ENCODE measurements at regions not wholly inside any gene's neighbourhood (a gene's known extent, or its start where the extent isn't known, plus 50 kb on each side); places are given as distances from the start of the nearest gene placed in this dataset.

DNA sequence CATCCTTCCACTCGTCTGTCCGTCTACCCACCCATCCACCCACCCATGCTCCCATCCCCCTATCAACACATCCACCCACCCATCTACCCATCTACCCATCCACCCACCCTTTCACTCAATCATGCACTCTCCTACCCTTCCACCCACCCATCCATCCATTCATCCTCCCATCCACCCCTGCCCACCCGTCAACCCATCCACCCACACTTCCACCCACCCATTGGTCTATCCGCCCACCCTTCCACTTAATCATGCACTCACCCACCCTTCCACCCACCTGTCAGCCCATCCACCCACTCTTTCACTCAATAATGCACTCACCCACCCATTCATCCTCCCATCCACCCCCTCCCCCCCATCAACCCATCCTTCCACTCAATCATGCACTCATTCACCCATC is 250.0 kb upstream of the EEF2KMT start:
- H3K9ac ChIP-seq (ENCODE audit: low read depth, low read length), result no peak overlapping the region
- H3K9me1 ChIP-seq (ENCODE audit: insufficient read depth, low read length), result no peaks in the 10 kb centered on the region
- no peak overlapping the region for H3K4ac ChIP-seq (ENCODE audit: low read depth, low read length)
- H2BK20ac ChIP-seq (ENCODE audit: low read depth, low read length), result no peak overlapping the region
- no peak for ATAC-seq (ENCODE audit: low read depth)
- DNase-seq, result no peak
- H3K27ac ChIP-seq (ENCODE audit: insufficient read depth, low read length), result no peak overlapping the region
- H3K4me3 ChIP-seq (ENCODE audit: insufficient read depth, low read depth, low read length), result no peak overlapping the region
- TF ChIP-seq NFE2L2 (IDR thresholded peaks at IDR 0.05; ENCODE audit: low read depth, low read length) (no peak), RAD21 (IDR thresholded peaks at IDR 0.05; ENCODE audit: low read length) (no peak), CEBPB (IDR thresholded peaks at IDR 0.05; ENCODE audit: low read depth, low read length) (no peak), CHD1 (IDR thresholded peaks at IDR 0.05; ENCODE audit: low read depth, low read length) (no peak), MXI1 (IDR thresholded peaks at IDR 0.05; ENCODE audit: borderline replicate concordance, low read depth, low read length) (no peak), POLR2A (IDR thresholded peaks at IDR 0.05; ENCODE audit: low read depth, low read length) (no peak), MAFK (IDR thresholded peaks at IDR 0.05; ENCODE audit: low read depth, low read length) (no peak)
- TF ChIP-seq, protein P1, sequence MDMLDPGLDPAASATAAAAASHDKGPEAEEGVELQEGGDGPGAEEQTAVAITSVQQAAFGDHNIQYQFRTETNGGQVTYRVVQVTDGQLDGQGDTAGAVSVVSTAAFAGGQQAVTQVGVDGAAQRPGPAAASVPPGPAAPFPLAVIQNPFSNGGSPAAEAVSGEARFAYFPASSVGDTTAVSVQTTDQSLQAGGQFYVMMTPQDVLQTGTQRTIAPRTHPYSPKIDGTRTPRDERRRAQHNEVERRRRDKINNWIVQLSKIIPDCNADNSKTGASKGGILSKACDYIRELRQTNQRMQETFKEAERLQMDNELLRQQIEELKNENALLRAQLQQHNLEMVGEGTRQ (IDR thresholded peaks at IDR 0.05; ENCODE audit: low read depth, low read length), result no peak
- TF ChIP-seq, protein P2, sequence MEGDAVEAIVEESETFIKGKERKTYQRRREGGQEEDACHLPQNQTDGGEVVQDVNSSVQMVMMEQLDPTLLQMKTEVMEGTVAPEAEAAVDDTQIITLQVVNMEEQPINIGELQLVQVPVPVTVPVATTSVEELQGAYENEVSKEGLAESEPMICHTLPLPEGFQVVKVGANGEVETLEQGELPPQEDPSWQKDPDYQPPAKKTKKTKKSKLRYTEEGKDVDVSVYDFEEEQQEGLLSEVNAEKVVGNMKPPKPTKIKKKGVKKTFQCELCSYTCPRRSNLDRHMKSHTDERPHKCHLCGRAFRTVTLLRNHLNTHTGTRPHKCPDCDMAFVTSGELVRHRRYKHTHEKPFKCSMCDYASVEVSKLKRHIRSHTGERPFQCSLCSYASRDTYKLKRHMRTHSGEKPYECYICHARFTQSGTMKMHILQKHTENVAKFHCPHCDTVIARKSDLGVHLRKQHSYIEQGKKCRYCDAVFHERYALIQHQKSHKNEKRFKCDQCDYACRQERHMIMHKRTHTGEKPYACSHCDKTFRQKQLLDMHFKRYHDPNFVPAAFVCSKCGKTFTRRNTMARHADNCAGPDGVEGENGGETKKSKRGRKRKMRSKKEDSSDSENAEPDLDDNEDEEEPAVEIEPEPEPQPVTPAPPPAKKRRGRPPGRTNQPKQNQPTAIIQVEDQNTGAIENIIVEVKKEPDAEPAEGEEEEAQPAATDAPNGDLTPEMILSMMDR (conservative IDR thresholded peaks at IDR 0.05; ENCODE audit: low read depth, low read length), result no peak
- H3K56ac ChIP-seq (ENCODE audit: extremely low read depth, insufficient read depth, low read length), result no peak overlapping the region
- no peak overlapping the region for H2BK120ac ChIP-seq (ENCODE audit: low read depth, low read length)
- no peaks in the 10 kb centered on the region for H3K79me1 ChIP-seq (ENCODE audit: low read depth in 1 of 2, low read length in 2 of 2)
- no peak overlapping the region for H3K18ac ChIP-seq (ENCODE audit: low read depth, low read length)
- no peak overlapping the region for H2AK5ac ChIP-seq (ENCODE audit: low read depth, low read length)
- no peak overlapping the region for H3K4me2 ChIP-seq (ENCODE audit: low read depth, low read length)
- no peak overlapping the region for H2BK5ac ChIP-seq (ENCODE audit: low read depth, low read length, poor library complexity, severe bottlenecking)
- H3K36me3 ChIP-seq (ENCODE audit: control insufficient read depth, insufficient read depth, low read length), result no peaks in the 10 kb centered on the region
- POLR2A ChIA-PET (ENCODE audit: unreplicated experiment), result no interaction called here
- H4K20me1 ChIP-seq (ENCODE audit: insufficient read depth, low read length), result no peaks in the 10 kb centered on the region
- intact Hi-C loops (cut with micrococcal nuclease), result no loop called here
- H4K5ac ChIP-seq (ENCODE audit: low read depth, low read length), result no peak overlapping the region
- H3K4me1 ChIP-seq (ENCODE audit: control insufficient read depth, insufficient read depth, low read length), result no peaks in the 10 kb centered on the region
- CTCF ChIA-PET, result no interaction called here
- WGBS, 2 experiments (ENCODE audit: extremely low coverage in 2 of 2, insufficient read length in 1 of 2), result 61% methylated on average over 4 of the region's 4 CpGs; no CpG with 5 or more reads in 1 of the 2 experiments
- H4K91ac ChIP-seq (ENCODE audit: insufficient read depth, low read depth, low read length), result no peak overlapping the region
- peaks cover 19% of the 10 kb centered on the region for H3K9me3 ChIP-seq (ENCODE audit: control insufficient read depth, insufficient read depth, low read length)
- dilution Hi-C loops (cut with HindIII; ENCODE audit: low sequenced_read_pairs, unreplicated experiment), result no loop called here
- in situ Hi-C loops (cut with MboI; ENCODE audit: low sequenced_read_pairs), result loop anchor here (25.0 kb wide), 1 partner anchor 90 kb away; no protein-coding TSS in a partner anchor
- H3K27me3 ChIP-seq (ENCODE audit: control insufficient read depth, insufficient read depth, low read length), result no peaks in the 10 kb centered on the region
- H3K23ac ChIP-seq (ENCODE audit: low read depth, low read length), result no peak overlapping the region
- no peak overlapping the region for H2BK15ac ChIP-seq (ENCODE audit: low read depth, low read length)
- no peak overlapping the region for H3K14ac ChIP-seq (replicated peaks; ENCODE audit: low read depth, low read length)
- H2AK9ac ChIP-seq (replicated peaks; ENCODE audit: low read depth, low read length, poor library complexity), result no peak overlapping the region
- H4K8ac ChIP-seq (ENCODE audit: low read depth in 2 of 2, low read length in 2 of 2), result no peak overlapping the region
- no TSS peak for BruUV-seq (replicated peaks)
- H2AFZ ChIP-seq (replicated peaks; ENCODE audit: low read length, poor library complexity), result no peak overlapping the region
